Panc1 (cell line): ENCODE measurements at regions not wholly inside any gene's neighbourhood (a gene's known extent, or its start where the extent isn't known, plus 50 kb on each side); places are given as distances from the start of the nearest gene placed in this dataset.
"Not testable (repeated sequence)": the region's sequence is repeated elsewhere in the genome, so short reads cannot be mapped to it uniquely, and the experiment has no call there.

Source experiments
- ATAC-seq: fragments of 200-7000 bp; cut with Tn5 transposase; 2 replicates; pipeline ENCODE4 v1.9.1; 2020; ENCODE audit warnings: mild to moderate bottlenecking, moderate library complexity
- BruUV-seq: library from RNA; stranded (reverse); fragments of 400-500 nt; replicated peaks from 2 replicates; lab custom pipeline; 2021; lab: Mats Ljungman, UMichigan
- CTCF ChIA-PET: fragments of 300-600 bp; sonication (Branson Sonifier 250); formaldehyde crosslinking; loops from one replicate; lab custom pipeline; 2022; ENCODE audit warnings: antibody characterized with exemption; lab: Charles Lee
- POLR2A ChIA-PET: fragments of 300-600 bp; sonication (Branson Sonifier 250); formaldehyde crosslinking; loops from one replicate; lab custom pipeline; 2022; ENCODE audit warnings: antibody characterized with exemption; lab: Charles Lee
- DNase-seq: peaks from one replicate; pipeline ENCODE4 v3.0.0-alpha.2; 2010; ENCODE audit warnings: low read depth, low spot score
- H3K27ac ChIP-seq: 2 replicates; pipeline ENCODE4 v1.5.1; 2011; ENCODE audit warnings: mild to moderate bottlenecking, low read length, inconsistent platforms
- H3K27me3 ChIP-seq: fragments of 200-500 bp; sonication (Bioruptor generic); 2 replicates; pipeline ENCODE4 v1.6.0; 2014; ENCODE audit warnings: low read length, inconsistent platforms; ENCODE audit not compliant: control insufficient read depth, insufficient read depth
- H3K36me3 ChIP-seq: fragments of 200-500 bp; sonication (Bioruptor generic); 2 replicates; pipeline ENCODE4 v1.5.1; 2014; ENCODE audit warnings: inconsistent platforms, mild to moderate bottlenecking, low read length, moderate library complexity; ENCODE audit not compliant: control insufficient read depth, insufficient read depth
- H3K4me1 ChIP-seq: 2 replicates; pipeline ENCODE4 v1.5.1; 2011; ENCODE audit warnings: inconsistent platforms, mild to moderate bottlenecking, low read length, moderate library complexity; ENCODE audit not compliant: control insufficient read depth, insufficient read depth
- H3K4me3 ChIP-seq, 2 experiments: 2 replicates each; pipeline ENCODE4 v1.5.1; 2011 to 2012; ENCODE audit warnings: low read depth in 2 of 2, low read length in 2 of 2, mild to moderate bottlenecking in 2 of 2, inconsistent platforms in 1 of 2, moderate library complexity in 1 of 2
- H3K9me3 ChIP-seq: fragments of 200-500 bp; sonication (Bioruptor generic); 2 replicates; pipeline ENCODE4 v1.5.1; 2014; ENCODE audit warnings: low read depth, mild to moderate bottlenecking, inconsistent platforms, low read length, moderate library complexity; ENCODE audit not compliant: control insufficient read depth, insufficient read depth
- POLR2AphosphoS5 ChIP-seq: IDR thresholded peaks from 2 replicates; pipeline ENCODE4 v1.6.1; 2012; ENCODE audit warnings: mild to moderate bottlenecking, low read depth, low read length, moderate library complexity
- REST ChIP-seq, 2 experiments: IDR thresholded peaks; 2 replicates each; pipeline ENCODE4 v1.6.1; 2011 to 2012; ENCODE audit warnings: low read depth in 2 of 2, control low read depth in 1 of 2, low read length in 1 of 2, mild to moderate bottlenecking in 1 of 2, moderate library complexity in 1 of 2; ENCODE audit not compliant: insufficient read depth in 1 of 2
- SIN3A ChIP-seq: IDR thresholded peaks from 2 replicates; pipeline ENCODE4 v1.6.1; 2012; ENCODE audit warnings: low read depth, mild to moderate bottlenecking, low read length, moderate library complexity, borderline replicate concordance; ENCODE audit not compliant: insufficient read depth
- TCF7L2 ChIP-seq: IDR thresholded peaks from 2 replicates; pipeline ENCODE4 v1.6.1; 2011; ENCODE audit warnings: mild to moderate bottlenecking, low read depth, low read length, inconsistent platforms
- in situ Hi-C: cut with HindIII; loops from 2 replicates; pipeline ENCODE4 v1.10.0; 2016; ENCODE audit warnings: low sequenced_read_pairs, low pct_unique_long_range_greater_than_20kb
- intact Hi-C: fragments of 100-400 bp; cut with micrococcal nuclease; formaldehyde crosslinking; loops from one replicate; pipeline ENCODE4 v1.10.0; 2022; ENCODE audit not compliant: unreplicated experiment
- TF ChIP-seq, protein P1 (sequence below): fragments of 450-650 bp; IDR thresholded peaks from 2 replicates; pipeline ENCODE4 v1.5.1; 2017; ENCODE audit warnings: mild to moderate bottlenecking

DNA sequence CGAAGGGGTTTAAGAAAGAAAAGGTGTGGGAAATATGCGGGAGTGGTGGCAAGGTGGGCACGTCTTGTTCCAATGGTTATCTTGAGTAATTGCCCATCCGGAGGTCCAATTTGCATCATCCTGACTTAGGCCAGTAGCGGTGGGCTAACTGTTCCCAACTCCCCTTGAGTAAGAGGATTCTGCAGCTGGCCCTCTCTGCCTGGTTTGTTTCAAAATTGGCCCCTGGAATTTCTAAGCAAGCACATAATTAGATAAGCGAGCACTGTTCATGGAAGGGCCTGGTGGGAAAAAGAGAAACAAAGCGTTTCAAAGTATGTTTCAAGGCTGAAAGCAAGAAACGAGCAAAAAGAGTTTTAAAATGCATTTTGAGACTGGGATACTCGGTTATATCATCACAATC is 198.2 kb downstream of the CEP135 start:
- Histone ChIP-seq H3K9me3 (no peaks in the 10 kb centered on the region), H3K4me3 (no peak overlapping the region), H3K4me1 (no peaks in the 10 kb centered on the region), H3K27ac (no peak overlapping the region), H3K36me3 (no peaks in the 10 kb centered on the region), H3K27me3 (no peaks in the 10 kb centered on the region)
- in situ Hi-C loops (no loop called here), intact Hi-C loops (no loop called here)
- POLR2A ChIA-PET, result no interaction called here
- TF ChIP-seq TCF7L2 (no peak), SIN3A (no peak)
- no TSS peak for BruUV-seq
- DNase-seq (no peak), ATAC-seq (no peak)
- CTCF ChIA-PET, result no interaction called here

DNA sequence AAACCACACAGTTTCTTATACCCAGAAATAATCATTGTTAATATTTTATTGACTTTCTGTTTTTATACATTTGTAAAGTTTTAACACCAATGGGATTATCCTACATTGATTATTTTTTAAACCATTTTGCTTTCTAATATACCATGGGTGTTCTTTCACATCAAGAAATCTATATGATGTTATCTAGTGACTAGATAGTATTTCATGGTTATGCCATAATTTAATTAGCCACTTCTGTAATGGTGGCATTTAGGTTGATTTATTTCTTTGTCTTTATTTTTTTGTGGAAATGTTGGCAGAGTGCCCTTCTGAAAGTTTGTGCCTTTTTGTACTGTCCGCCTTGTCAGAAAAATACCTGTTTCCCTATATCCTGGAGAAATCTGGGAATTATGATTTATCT is 193.3 kb downstream of the CEP135 start:
- Histone ChIP-seq H3K27me3 (no peaks in the 10 kb centered on the region), H3K4me3 (no peak overlapping the region), H3K36me3 (no peaks in the 10 kb centered on the region), H3K9me3 (no peaks in the 10 kb centered on the region), H3K4me1 (no peaks in the 10 kb centered on the region), H3K27ac (no peak overlapping the region)
- intact Hi-C loops (no loop called here), in situ Hi-C loops (no loop called here)
- POLR2A ChIA-PET, result no interaction called here
- CTCF ChIA-PET, result no interaction called here
- BruUV-seq, result no TSS peak
- TF ChIP-seq SIN3A (no peak), TCF7L2 (no peak), REST (IDR thresholded peaks at IDR 0.05; ENCODE audit: insufficient read depth in 1 of 2, low read depth in 2 of 2, low read length in 1 of 2) (no peak)
- ATAC-seq, result no peak
- DNase-seq, result no peak

DNA sequence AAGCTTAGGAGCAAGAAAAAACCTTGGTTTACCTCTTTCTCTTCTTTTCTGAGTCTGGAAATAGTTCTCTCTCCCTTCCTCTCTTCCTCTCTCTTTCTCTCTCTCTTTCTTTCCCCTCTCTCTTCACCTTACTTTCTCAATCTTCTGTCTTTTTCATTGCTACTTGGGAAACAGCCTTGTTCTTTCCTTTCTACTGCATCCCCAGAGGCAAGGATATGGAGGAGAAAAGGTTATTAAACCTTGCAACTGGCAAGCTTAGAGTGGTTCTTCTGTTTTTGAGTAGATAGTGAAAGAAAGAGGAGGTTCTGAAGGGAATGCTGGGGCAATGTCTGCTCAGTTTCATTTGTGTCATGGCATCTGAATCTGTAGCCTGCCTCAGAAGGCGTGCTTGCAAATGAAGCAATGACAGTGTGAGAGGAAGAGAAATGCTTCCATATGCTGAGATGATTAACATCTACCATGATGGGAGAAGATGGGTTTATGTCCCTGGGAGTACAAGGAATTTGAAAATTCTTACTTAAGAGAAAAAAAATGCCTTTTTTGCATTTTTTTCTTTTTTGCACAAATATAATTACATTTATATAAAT is 190.6 kb downstream of the CEP135 start:
- no TSS peak for BruUV-seq
- no peak for ATAC-seq
- intact Hi-C loops, result no loop called here
- Histone ChIP-seq H3K9me3 (no peaks in the 10 kb centered on the region), H3K36me3 (no peaks in the 10 kb centered on the region), H3K4me3 (no peak overlapping the region), H3K27me3 (no peaks in the 10 kb centered on the region), H3K4me1 (no peaks in the 10 kb centered on the region), H3K27ac (no peak overlapping the region)
- ChIA-PET CTCF (no interaction called here), POLR2A (no interaction called here)
- no peak for DNase-seq
- in situ Hi-C loops, result no loop called here
- TF ChIP-seq TCF7L2, result no peak
- TF ChIP-seq REST (IDR thresholded peaks at IDR 0.05; ENCODE audit: insufficient read depth in 1 of 2, low read depth in 2 of 2, low read length in 1 of 2), result no peak
- TF ChIP-seq, protein P1, sequence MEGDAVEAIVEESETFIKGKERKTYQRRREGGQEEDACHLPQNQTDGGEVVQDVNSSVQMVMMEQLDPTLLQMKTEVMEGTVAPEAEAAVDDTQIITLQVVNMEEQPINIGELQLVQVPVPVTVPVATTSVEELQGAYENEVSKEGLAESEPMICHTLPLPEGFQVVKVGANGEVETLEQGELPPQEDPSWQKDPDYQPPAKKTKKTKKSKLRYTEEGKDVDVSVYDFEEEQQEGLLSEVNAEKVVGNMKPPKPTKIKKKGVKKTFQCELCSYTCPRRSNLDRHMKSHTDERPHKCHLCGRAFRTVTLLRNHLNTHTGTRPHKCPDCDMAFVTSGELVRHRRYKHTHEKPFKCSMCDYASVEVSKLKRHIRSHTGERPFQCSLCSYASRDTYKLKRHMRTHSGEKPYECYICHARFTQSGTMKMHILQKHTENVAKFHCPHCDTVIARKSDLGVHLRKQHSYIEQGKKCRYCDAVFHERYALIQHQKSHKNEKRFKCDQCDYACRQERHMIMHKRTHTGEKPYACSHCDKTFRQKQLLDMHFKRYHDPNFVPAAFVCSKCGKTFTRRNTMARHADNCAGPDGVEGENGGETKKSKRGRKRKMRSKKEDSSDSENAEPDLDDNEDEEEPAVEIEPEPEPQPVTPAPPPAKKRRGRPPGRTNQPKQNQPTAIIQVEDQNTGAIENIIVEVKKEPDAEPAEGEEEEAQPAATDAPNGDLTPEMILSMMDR, result no peak
- TF ChIP-seq POLR2AphosphoS5, result no peak
- no peak for TF ChIP-seq SIN3A

GRCh38 chr4:56134834-56135233 is 186.1 kb downstream of the CEP135 start:
- DNase-seq, BruUV-seq, H3K4me3 ChIP-seq, H3K4me1 ChIP-seq, intact Hi-C loops, H3K27ac ChIP-seq, H3K36me3 ChIP-seq, in situ Hi-C loops, ATAC-seq, H3K9me3 ChIP-seq, H3K27me3 ChIP-seq, CTCF ChIA-PET, POLR2A ChIA-PET: not testable (repeated sequence)
